CD4-positive, alpha-beta T cell (primary cell): ENCODE measurements at regions not wholly inside any gene's neighbourhood (a gene's known extent, or its start where the extent isn't known, plus 50 kb on each side); places are given as distances from the start of the nearest gene placed in this dataset.

Experiments used
- ATAC-seq: fragments of 200-7000 bp; cut with Tn5 transposase; one replicate; pipeline ENCODE4 v1.10.0; 2022; ENCODE audit warnings: mild to moderate bottlenecking; ENCODE audit not compliant: poor library complexity
- CTCF ChIA-PET: fragments of 350-600 bp; sonication (Branson Sonifier 250); formaldehyde crosslinking; loops from one replicate; lab custom pipeline; 2021; ENCODE audit warnings: antibody characterized with exemption, inconsistent platforms; lab: Charles Lee
- POLR2A ChIA-PET: fragments of 350-600 bp; sonication (Branson Sonifier 250); formaldehyde crosslinking; loops from one replicate; lab custom pipeline; 2021; ENCODE audit warnings: antibody characterized with exemption, inconsistent platforms; lab: Charles Lee
- DNase-seq, 14 experiments: peaks; one replicate each; pipeline ENCODE4 v3.0.0-alpha.2; 2013 to 2020; ENCODE audit warnings: mixed read lengths in 2 of 14
- H3K27ac ChIP-seq, 2 donors: one replicate each; pipeline versions ENCODE4 v1.5.1 to v1.7.0; 2013; ENCODE audit warnings: low read length in 2 of 2, low read depth in 1 of 2, mild to moderate bottlenecking in 1 of 2
- H3K27me3 ChIP-seq, 2 experiments: 1 replicate in 1 of 2; 2 replicates in 1 of 2; pipeline versions ENCODE4 v1.6.1 to v1.7.0; 2013; ENCODE audit warnings: low read length in 2 of 2, control low read depth in 1 of 2, mild to moderate bottlenecking in 1 of 2, moderate library complexity in 1 of 2; ENCODE audit not compliant: insufficient read depth in 2 of 2, control insufficient read depth in 1 of 2
- H3K36me3 ChIP-seq: one replicate; pipeline ENCODE4 v1.6.1; 2013; ENCODE audit warnings: low read length, control low read depth; ENCODE audit not compliant: insufficient read depth
- H3K4me1 ChIP-seq: one replicate; pipeline ENCODE4 v1.6.1; 2013; ENCODE audit warnings: low read length, control low read depth; ENCODE audit not compliant: insufficient read depth
- H3K4me3 ChIP-seq: one replicate; pipeline ENCODE4 v1.5.1; 2013; ENCODE audit warnings: mild to moderate bottlenecking, low read length, moderate library complexity
- H3K9me3 ChIP-seq, 2 experiments: 1 replicate in 1 of 2; 2 replicates in 1 of 2; pipeline versions ENCODE4 v1.6.1 to v1.7.0; 2013; ENCODE audit warnings: low read length in 2 of 2, mild to moderate bottlenecking in 2 of 2, control low read depth in 1 of 2, moderate library complexity in 1 of 2; ENCODE audit not compliant: control insufficient read depth in 1 of 2, insufficient read depth in 1 of 2
- H3K27ac Mint-ChIP-seq: one replicate; pipeline ENCODE4 v1.8.0; 2020; ENCODE audit warnings: mixed read lengths
- H3K27me3 Mint-ChIP-seq: one replicate; pipeline ENCODE4 v1.8.0; 2021; ENCODE audit warnings: mixed read lengths
- H3K36me3 Mint-ChIP-seq: one replicate; pipeline ENCODE4 v1.8.0; 2021; ENCODE audit warnings: low read depth, mixed read lengths
- H3K4me1 Mint-ChIP-seq: one replicate; pipeline ENCODE4 v1.8.0; 2021; ENCODE audit warnings: low read depth, mixed read lengths
- H3K4me3 Mint-ChIP-seq: one replicate; pipeline ENCODE4 v1.8.0; 2020; ENCODE audit warnings: mild to moderate bottlenecking, mixed read lengths
- H3K9me3 Mint-ChIP-seq: one replicate; pipeline ENCODE4 v1.8.0; 2020; ENCODE audit warnings: mixed read lengths
- CTCF ChIP-seq: fragments of 200-600 bp; IDR thresholded peaks from one replicate; pipeline ENCODE4 v1.8.0; 2022; ENCODE audit warnings: antibody characterized with exemption, mild to moderate bottlenecking
- intact Hi-C, 2 experiments: fragments of 100-400 bp; cut with DNase I in 1 of 2; cut with micrococcal nuclease in 1 of 2; formaldehyde crosslinking; loops; one replicate each; pipeline versions ENCODE4 v1.15.1 to v1.9.0; 2023 to 2025; cut with DNase I, micrococcal nuclease

DNA sequence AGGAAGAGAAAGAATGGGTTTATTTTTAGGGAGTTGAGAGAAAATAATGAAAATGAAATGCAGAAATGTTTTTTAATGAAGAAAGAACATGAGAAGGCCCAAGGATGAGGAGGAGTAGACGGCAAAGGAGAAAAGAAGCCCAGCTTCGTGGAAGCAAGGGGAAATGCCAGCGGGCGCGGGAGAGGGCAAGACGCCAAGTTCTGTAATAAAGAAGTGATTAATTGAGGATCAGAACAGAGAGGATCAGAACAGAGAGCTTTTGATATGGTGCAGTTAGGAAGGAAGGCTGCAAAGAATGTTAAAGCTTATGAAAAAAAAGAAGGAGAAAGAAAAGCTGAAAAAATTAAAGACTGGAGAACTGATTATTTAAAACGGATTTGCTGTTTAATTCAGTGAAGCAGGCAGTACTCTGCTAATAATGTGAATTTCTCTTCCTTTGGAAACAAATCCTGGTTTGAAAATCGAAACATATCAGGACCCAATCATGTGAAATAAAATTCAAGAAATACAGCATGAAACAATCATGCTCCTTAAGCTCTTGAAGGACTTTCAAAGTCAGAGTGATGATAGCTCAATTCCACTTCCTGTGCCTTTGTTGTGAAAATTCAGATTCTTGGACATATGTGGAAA lies 99.3 kb upstream of the SOX1 start:
- no peaks in the 10 kb centered on the region for H3K36me3 Mint-ChIP-seq
- CTCF ChIA-PET = no interaction called here
- no peak overlapping the region for H3K27ac ChIP-seq
- H3K9me3 ChIP-seq = peaks cover 0 to 17% of the 10 kb centered on the region in 2 experiments
- no peak for TF ChIP-seq CTCF
- no peaks in the 10 kb centered on the region for H3K4me1 Mint-ChIP-seq
- intact Hi-C loops = no loop called here
- no peaks in the 10 kb centered on the region for H3K9me3 Mint-ChIP-seq
- ATAC-seq = no peak
- no peaks in the 10 kb centered on the region for H3K36me3 ChIP-seq
- H3K4me1 ChIP-seq = no peaks in the 10 kb centered on the region
- peaks cover 27% of the 10 kb centered on the region for H3K27me3 Mint-ChIP-seq
- H3K27me3 ChIP-seq = peaks cover 0 to 8% of the 10 kb centered on the region in 2 experiments
- H3K27ac Mint-ChIP-seq = no peak overlapping the region
- no peak overlapping the region for H3K4me3 Mint-ChIP-seq
- POLR2A ChIA-PET = no interaction called here
- no peak for DNase-seq
- H3K4me3 ChIP-seq = no peak overlapping the region

GRCh38 chr13:111968336-111969010 lies 98.5 kb upstream of the SOX1 start:
- no peaks in the 10 kb centered on the region for H3K4me1 Mint-ChIP-seq
- Histone ChIP-seq H3K27me3 (peaks cover 5 to 8% of the 10 kb centered on the region in 2 experiments), H3K36me3 (no peaks in the 10 kb centered on the region), H3K4me1 (no peaks in the 10 kb centered on the region), H3K27ac (no peak overlapping the region), H3K4me3 (no peak overlapping the region), H3K9me3 (peaks cover 0 to 13% of the 10 kb centered on the region in 2 experiments)
- POLR2A ChIA-PET = no interaction called here
- no peaks in the 10 kb centered on the region for H3K9me3 Mint-ChIP-seq
- no peak overlapping the region for H3K4me3 Mint-ChIP-seq
- no peak for TF ChIP-seq CTCF
- no peak overlapping the region for H3K27ac Mint-ChIP-seq
- ATAC-seq (no peak), DNase-seq (no peak)
- intact Hi-C loops = no loop called here
- H3K27me3 Mint-ChIP-seq = peaks cover 32% of the 10 kb centered on the region
- H3K36me3 Mint-ChIP-seq = no peaks in the 10 kb centered on the region
- CTCF ChIA-PET = no interaction called here

GRCh38 chr13:111969551-111970135 lies 97.3 kb upstream of the SOX1 start:
- H3K9me3 Mint-ChIP-seq = peaks cover 3% of the 10 kb centered on the region
- TF ChIP-seq CTCF = no peak
- Histone ChIP-seq H3K27ac (no peak overlapping the region), H3K27me3 (peaks cover 5 to 8% of the 10 kb centered on the region in 2 experiments), H3K36me3 (no peaks in the 10 kb centered on the region), H3K9me3 (peaks cover 0 to 16% of the 10 kb centered on the region in 2 experiments), H3K4me1 (no peaks in the 10 kb centered on the region), H3K4me3 (no peak overlapping the region)
- H3K4me1 Mint-ChIP-seq = no peaks in the 10 kb centered on the region
- CTCF ChIA-PET = no interaction called here
- H3K27me3 Mint-ChIP-seq = peaks cover 34% of the 10 kb centered on the region
- no peak overlapping the region for H3K4me3 Mint-ChIP-seq
- no peak overlapping the region for H3K27ac Mint-ChIP-seq
- POLR2A ChIA-PET = no interaction called here
- ATAC-seq (no peak), DNase-seq (no peak)
- no peaks in the 10 kb centered on the region for H3K36me3 Mint-ChIP-seq
- intact Hi-C loops = no loop called here
